ENCODE measurements at regions not wholly inside any gene's neighbourhood (a gene's known extent, or its start where the extent isn't known, plus 50 kb on each side); places are given as distances from the start of the nearest gene placed in this dataset.
"Not testable (repeated sequence)": the region's sequence is repeated elsewhere in the genome, so short reads cannot be mapped to it uniquely, and the experiment has no call there.

- DNase-seq: no peak
These were observed 285.0 kb upstream of the NFIA start for GRCh38 chr1:60797351-60797750.

GRCh38 chr1:60791226-60791625, 291.1 kb upstream of the NFIA start:
- DNase-seq: no peak

- DNase-seq: not testable (repeated sequence)
These were observed 309.3 kb upstream of the NFIA start for GRCh38 chr1:60773099-60773498.

- no peak for DNase-seq
These were observed 313.3 kb upstream of the NFIA start for GRCh38 chr1:60769082-60769481.

GRCh38 chr1:60765204-60765603, 317.2 kb upstream of the NFIA start:
- DNase-seq: no peak

- DNase-seq: no peak
These were observed 317.9 kb upstream of the NFIA start for GRCh38 chr1:60764489-60764888.

- DNase-seq: no peak
These were observed 318.6 kb upstream of the NFIA start for GRCh38 chr1:60763741-60764140.

GRCh38 chr1:60762911-60763310, 319.4 kb upstream of the NFIA start:
- no peak for DNase-seq

- DNase-seq: no peak
These were observed 320.2 kb upstream of the NFIA start for GRCh38 chr1:60762176-60762575.

- DNase-seq: no peak
These were observed 323.1 kb upstream of the NFIA start for GRCh38 chr1:60759291-60759690.

- DNase-seq: no peak
These were observed 324.9 kb upstream of the NFIA start for GRCh38 chr1:60757485-60757884.

- no peak for DNase-seq
These were observed 329.1 kb upstream of the NFIA start for GRCh38 chr1:60753036-60753900.

- no peak for DNase-seq
These were observed 331.1 kb upstream of the NFIA start for GRCh38 chr1:60751306-60751705.

GRCh38 chr1:60747353-60747752, 335.0 kb upstream of the NFIA start:
- DNase-seq: no peak

GRCh38 chr1:60746278-60746791, 336.0 kb upstream of the NFIA start:
- no peak for DNase-seq

GRCh38 chr1:60745484-60745883, 336.9 kb upstream of the NFIA start:
- DNase-seq: no peak

GRCh38 chr1:60742339-60742738, 340.0 kb upstream of the NFIA start:
- DNase-seq: no peak

- DNase-seq: no peak
These were observed 342.2 kb upstream of the NFIA start for GRCh38 chr1:60740154-60740553.

GRCh38 chr1:60739729-60740128, 342.6 kb upstream of the NFIA start:
- no peak for DNase-seq

- DNase-seq: no peak
These were observed 349.4 kb upstream of the NFIA start for GRCh38 chr1:60732977-60733401.

- DNase-seq: no peak
These were observed 351.0 kb upstream of the NFIA start for GRCh38 chr1:60731321-60731720.

GRCh38 chr1:60727552-60727951, 354.8 kb upstream of the NFIA start:
- DNase-seq: no peak

GRCh38 chr1:60716472-60716871, 365.9 kb upstream of the NFIA start:
- DNase-seq: no peak

- no peak for DNase-seq
These were observed 366.4 kb upstream of the NFIA start for GRCh38 chr1:60715970-60716369.

- DNase-seq: no peak
These were observed 372.9 kb upstream of the NFIA start for GRCh38 chr1:60709426-60709825.

Data from activated CD4-positive, alpha-beta T cell treated with anti-CD3 and anti-CD28 coated beads, Interleukin-2, amount 50 U/mL, for 1 hour (primary cell).